NCI-H510A (cell line): ENCODE measurements at regions not wholly inside any gene's neighbourhood (a gene's known extent, or its start where the extent isn't known, plus 50 kb on each side); places are given as distances from the start of the nearest gene placed in this dataset.
"Not testable (repeated sequence)": the region's sequence is repeated elsewhere in the genome, so short reads cannot be mapped to it uniquely, and the experiment has no call there.

Source experiments
- DNase-seq: peaks from one replicate; lab custom pipeline; 2025; lab: John Stamatoyannopoulos, UW

- DNase-seq = no peak
These were observed 713.7 kb upstream of the AADAT start for GRCh38 chr4:170803492-170803891.

- DNase-seq = no peak
These were observed 712.0 kb upstream of the AADAT start for GRCh38 chr4:170801771-170802170.

- no peak for DNase-seq
These were observed 704.8 kb upstream of the AADAT start for GRCh38 chr4:170794525-170794924.

- not testable (repeated sequence) for DNase-seq
These were observed 698.8 kb upstream of the AADAT start for GRCh38 chr4:170788540-170789051.

GRCh38 chr4:170777663-170778062 lies 687.9 kb upstream of the AADAT start:
- no peak for DNase-seq

GRCh38 chr4:170776983-170777382 lies 687.2 kb upstream of the AADAT start:
- no peak for DNase-seq

GRCh38 chr4:170775851-170776250 lies 686.1 kb upstream of the AADAT start:
- DNase-seq = no peak

GRCh38 chr4:170773709-170774273 lies 684.0 kb upstream of the AADAT start:
- DNase-seq = no peak

- DNase-seq = no peak
These were observed 682.7 kb upstream of the AADAT start for GRCh38 chr4:170772429-170772828.

GRCh38 chr4:170770664-170771063 lies 680.9 kb upstream of the AADAT start:
- DNase-seq = no peak

- DNase-seq = no peak
These were observed 680.1 kb upstream of the AADAT start for GRCh38 chr4:170769862-170770261.

GRCh38 chr4:170758988-170759387 lies 669.2 kb upstream of the AADAT start:
- no peak for DNase-seq

GRCh38 chr4:170750519-170750918 lies 660.8 kb upstream of the AADAT start:
- DNase-seq = no peak

GRCh38 chr4:170748975-170749374 lies 659.2 kb upstream of the AADAT start:
- DNase-seq = no peak

- DNase-seq = no peak
These were observed 653.9 kb upstream of the AADAT start for GRCh38 chr4:170743633-170744032.

- DNase-seq = no peak
These were observed 652.1 kb upstream of the AADAT start for GRCh38 chr4:170741856-170742255.

- no peak for DNase-seq
These were observed 647.0 kb upstream of the AADAT start for GRCh38 chr4:170736710-170737109.

GRCh38 chr4:170729897-170730296 lies 640.1 kb upstream of the AADAT start:
- no peak for DNase-seq

- no peak for DNase-seq
These were observed 639.5 kb upstream of the AADAT start for GRCh38 chr4:170729236-170729635.

- DNase-seq = no peak
These were observed 634.4 kb upstream of the AADAT start for GRCh38 chr4:170724191-170724590.

- no peak for DNase-seq
These were observed 633.4 kb upstream of the AADAT start for GRCh38 chr4:170723171-170723570.

- DNase-seq = no peak
These were observed 632.1 kb upstream of the AADAT start for GRCh38 chr4:170721812-170722373.

GRCh38 chr4:170716868-170717267 lies 627.1 kb upstream of the AADAT start:
- no peak for DNase-seq

- DNase-seq = no peak
These were observed 616.2 kb upstream of the AADAT start for GRCh38 chr4:170705907-170706306.
